ENCODE measurements at regions not wholly inside any gene's neighbourhood (a gene's known extent, or its start where the extent isn't known, plus 50 kb on each side); places are given as distances from the start of the nearest gene placed in this dataset.

DNA sequence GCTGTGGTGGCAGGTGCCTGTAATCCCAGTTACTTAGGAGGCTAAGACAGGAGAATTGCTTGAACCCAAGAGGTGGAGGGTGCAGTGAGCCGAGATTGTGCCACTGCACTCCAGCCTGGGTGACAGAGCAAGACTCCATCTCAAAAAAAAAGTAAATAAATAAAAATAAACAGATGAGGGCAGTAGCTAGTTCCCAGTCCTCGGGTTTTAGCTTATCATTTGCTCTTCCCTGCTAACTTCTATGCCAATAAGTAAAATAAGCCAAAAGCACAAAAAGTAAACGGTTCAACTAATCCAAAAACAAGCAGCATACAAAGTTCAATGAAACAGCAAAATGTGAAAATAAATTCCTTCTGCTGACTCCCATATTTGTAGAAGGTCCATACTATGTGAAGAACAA is 133.0 kb upstream of the TMCC3 start:
- no peak for DNase-seq (ENCODE audit: low read depth in 2 of 2)

DNA sequence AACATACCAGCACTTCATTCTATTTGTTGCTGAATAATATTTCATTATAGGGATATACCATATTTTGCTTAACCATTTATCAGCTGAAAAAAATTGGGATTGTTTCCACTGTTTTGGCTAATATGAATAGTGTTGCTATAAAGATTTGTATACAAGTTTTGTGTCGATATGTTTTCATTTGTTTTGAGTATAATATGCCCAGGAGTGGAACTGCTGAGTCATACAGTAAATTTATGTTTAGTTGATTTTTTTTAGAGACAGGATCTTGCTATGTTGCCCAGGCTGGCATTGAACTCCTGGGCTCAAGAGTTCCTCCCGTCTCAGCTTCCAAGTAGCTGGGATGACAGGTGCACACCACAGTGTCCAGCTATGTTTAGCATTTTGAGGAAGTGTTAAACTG is 131.5 kb upstream of the TMCC3 start:
- no peak for DNase-seq (ENCODE audit: low read depth in 2 of 2)

DNA sequence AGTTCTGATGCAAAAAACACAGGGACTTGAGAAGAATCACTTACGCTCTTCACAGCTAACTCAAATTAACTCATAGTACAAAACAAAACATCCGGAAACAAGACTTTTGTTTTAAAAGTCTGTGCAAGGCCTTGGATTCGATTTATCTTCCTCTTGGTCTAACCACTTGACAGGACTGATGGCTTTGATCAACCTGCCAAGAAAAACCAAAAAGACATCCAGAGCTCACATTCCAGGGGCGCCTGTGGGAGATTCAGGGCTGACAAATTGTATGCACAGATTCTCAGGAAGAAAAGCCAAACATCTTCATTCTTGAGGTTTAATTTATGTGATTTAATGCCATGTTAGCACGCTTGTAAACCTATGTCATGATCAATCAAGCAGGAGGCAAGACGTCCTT is 129.1 kb upstream of the TMCC3 start:
- DNase-seq (ENCODE audit: low read depth in 2 of 2), result no peak

DNA sequence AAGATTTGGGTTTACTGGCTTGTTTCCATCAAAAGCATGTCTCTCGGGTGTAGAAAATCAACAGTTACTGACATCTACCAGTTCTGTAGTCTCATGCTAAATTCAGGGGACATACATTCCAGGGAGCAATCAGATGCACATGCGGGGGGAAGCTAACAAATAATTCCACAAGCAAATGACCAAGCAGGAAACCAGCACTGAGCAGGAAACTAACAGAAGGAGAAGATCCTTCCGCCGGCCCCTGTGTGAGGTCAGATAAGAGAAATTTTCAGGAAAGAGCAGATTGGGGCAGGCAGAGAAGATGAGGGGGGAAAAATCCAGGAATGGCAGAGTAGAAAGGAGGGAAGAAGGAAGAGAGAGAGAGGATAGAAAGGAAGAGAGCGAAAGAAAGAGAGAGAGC is 127.6 kb upstream of the TMCC3 start:
- DNase-seq (ENCODE audit: low read depth in 2 of 2), result no peak

DNA sequence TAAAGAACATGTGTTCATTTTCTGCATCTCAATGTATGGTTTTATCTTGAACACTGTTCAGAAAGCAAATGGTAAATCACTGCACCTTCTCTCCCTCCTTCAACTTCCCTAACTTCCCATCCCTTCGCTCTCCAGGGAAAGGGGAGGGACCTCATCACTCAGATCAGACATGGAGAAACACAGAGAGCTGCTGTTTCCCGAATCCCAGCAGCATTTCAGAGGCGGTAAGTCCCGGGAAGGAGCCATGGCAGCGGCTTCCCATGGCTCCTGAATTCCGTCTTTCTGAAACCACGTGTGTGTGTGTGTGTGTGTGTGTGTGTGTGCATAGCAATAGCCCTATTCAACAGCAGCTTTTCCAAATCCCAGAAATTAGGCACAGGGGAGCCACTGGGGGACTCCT is 125.4 kb upstream of the TMCC3 start:
- no peak for DNase-seq (ENCODE audit: low read depth in 2 of 2)

DNA sequence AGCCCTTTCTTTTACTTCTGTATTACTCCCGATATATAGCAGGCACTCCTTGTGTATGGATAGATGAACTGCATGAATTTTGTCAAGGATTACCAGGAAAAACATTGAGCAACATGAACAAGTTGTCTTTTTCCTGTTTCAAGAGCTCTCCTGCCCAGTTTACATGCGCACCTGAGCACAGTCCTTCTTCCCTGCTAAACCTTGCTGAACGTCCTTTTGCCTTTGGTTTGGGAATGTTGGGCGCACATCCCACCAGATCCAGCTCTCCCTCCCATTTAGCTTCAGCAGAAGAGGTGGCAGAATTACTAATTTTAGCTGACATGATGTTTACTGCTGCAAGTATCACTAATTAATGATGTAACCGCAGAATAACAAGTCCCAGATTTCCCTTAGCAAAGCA is 121.4 kb upstream of the TMCC3 start:
- DNase-seq (ENCODE audit: low read depth in 2 of 2), result no peak

DNA sequence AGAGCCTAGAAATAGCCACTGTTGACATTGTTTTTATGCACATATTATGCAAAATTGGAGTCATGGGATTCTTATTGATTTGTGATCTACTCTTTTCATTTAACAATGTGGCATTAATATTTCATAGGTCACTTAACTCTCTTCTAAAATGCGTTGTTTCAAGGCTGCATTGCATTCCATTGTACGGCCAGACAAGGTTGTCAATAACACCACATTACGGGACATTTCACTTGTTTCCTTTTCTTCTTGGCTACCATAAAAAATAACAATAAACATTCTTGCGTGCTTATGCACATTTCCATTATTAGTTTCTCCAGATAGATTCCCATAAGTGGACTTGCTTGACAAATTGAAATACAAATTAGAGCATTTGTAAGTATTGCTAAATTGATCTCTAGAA is 120.8 kb upstream of the TMCC3 start:
- DNase-seq (ENCODE audit: low read depth in 2 of 2), result no peak

DNA sequence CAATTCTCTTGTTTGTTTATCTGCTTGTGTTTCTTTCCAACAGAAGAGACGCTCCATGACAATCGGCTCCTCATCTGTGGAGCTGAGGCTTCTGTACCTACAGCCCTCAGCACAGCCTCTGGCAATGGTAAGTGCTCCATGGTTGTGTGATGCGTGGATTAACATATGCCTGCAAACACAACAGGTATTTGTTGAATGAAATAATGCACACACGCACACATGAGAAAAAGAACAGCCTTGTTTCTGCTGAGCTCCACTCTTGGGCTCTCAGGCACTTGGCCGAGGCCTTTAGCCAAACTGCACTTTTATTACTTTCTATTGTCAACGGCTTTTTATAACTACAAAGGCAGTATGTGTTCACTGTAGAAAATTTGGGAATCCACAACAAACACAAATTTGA is 120.4 kb upstream of the TMCC3 start:
- DNase-seq (ENCODE audit: low read depth in 2 of 2), result no peak

DNA sequence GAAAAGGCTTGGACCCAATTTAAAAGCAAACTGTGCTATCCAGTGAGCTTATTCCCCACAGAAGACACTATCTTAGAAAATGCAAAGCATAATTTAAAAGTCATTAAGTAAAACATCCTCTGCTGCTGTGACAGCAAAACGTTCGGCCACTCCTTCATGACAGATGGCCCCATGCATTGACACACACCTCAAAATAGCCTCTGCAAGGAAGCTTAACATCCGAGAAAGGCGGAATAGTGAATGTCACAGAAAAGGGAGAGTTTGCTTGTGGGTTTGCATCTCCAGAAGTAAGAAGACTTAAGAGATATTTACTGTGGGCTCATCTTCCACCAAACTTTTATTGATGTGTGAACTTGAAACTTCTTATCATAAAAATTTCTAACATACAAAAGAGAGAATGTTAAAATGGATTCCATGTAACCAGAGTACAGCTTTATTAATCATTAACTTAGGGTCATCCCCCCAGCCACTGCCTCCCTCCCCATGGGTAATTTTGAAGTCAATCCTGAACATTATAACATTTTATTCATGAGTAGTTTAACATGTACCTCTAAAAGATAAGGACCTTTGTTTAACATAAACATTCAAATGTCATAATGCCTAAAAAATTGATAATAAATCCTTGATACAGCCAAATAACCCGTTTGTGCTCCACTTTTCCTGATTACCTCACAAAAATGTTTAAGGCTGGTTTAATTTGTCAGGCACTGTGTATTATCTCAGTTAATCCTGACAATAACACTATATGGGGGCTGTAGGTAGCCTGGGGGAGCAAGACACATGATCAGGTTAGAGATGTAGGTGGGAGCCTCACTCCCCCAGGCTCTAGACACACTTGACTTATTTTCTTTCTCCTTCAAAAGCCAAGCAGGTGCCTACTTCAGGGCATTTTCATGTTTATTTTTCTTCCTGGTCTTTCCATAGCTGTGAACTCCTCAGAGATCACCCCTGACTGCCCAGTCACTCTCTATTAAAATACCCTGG is 119.7 kb upstream of the TMCC3 start:
- DNase-seq (ENCODE audit: low read depth in 2 of 2), result no peak

DNA sequence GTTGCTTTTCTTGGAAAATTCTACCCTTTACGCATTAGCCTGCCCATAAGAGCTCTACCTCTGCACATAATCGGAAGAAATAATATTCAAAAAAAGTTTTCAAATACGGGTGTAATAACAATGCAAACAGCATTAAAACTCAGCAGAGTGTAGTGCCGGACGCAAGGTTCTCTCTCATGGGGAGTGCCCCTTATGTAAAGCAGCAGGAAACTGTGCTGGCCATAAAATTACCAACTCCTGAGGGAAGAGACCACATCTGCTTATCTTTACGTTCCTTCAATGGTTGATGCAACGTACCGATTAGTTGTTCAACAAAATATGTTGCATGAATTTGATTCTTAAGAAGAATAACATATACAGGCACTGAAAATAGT is 118.7 kb upstream of the TMCC3 start:
- no peak for DNase-seq (ENCODE audit: low read depth in 2 of 2)

DNA sequence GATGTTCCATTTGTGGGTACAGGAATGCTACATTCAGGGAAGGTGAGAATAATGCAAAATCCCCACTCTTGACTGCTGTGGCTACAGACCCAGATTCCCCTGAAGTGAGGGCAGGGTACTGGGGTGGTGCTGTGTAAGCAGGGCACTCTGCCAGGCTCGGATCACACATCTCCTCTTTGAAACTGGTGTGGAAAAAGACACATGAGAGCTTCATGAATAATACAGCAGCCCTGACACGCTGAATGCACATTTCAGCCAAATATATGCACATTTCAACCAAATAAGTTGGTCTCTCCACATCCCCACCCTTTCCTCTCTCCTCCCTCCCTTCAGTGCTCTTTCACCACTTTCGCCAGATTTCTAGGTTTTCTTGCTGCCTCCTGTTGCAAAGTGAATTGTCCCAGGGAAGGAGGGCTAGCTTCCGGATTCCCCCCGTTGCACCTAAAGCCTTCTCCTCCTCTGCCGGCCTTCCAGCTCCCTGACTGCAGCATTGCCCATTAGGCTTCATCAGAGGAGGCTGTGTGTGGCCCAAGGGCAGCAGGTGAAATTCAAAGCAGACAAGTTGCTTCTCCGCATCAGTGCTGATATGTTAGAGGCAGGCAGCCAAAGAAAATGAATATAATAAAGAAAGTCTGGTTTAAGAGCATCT is 118.2 kb upstream of the TMCC3 start:
- no peak for DNase-seq (ENCODE audit: low read depth in 2 of 2)

DNA sequence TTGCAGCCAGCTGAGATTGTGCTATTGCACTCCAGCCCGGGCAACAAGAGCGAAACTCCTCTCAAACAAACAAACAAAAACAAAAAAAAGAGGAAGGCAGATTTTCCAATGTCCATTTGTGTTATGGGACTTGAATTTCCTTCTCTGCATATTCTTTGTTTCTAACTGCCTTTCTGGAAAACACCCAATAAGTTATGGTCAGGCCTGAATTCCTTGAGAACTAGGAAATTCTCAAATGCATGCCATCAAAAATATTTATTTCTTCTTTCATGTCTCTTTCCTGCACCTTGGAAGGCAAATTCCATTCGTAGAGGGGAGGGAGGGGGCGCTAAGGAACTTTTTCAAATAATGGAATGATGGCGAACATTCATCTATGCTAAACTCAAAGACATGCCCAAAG is 117.6 kb upstream of the TMCC3 start:
- DNase-seq (ENCODE audit: low read depth in 2 of 2), result no peak

DNA sequence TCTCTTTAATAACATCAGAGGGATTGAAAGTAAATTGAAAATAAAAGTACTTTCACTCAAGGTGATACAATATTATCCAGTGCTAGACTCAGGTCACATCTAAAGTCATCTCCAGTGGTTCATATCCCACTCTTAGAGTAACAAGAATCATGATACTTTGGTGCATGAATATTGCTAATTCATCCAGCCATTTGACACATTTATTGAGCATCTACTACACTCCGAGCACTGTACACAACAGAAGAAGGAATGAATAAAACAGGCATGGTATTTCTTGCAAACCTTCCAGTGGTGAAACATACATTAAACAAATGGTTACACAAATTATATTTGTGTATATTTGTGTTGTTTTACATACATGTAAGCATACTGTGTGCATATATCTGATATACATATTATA is 116.0 kb upstream of the TMCC3 start:
- DNase-seq (ENCODE audit: low read depth in 2 of 2), result no peak

DNA sequence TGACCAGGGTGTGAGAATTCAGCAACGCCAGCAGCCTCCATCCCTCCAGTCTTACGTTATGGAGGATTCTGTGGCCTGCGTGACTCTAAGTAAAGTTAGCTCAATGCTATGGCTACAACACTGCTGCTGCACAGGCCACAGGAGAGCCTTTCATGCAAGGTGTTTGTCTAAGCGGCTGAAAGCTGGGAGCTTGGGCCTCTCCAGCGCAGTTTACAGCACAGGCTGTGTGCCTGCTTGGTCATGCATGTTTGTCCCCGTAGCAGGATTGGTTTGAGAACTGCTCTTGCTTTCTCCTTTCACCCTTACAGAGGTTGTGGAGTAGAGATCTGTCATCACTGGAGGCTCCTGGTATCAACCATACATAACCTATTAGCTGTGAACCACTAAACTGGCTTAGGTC is 113.1 kb upstream of the TMCC3 start:
- no peak for DNase-seq (ENCODE audit: low read depth in 2 of 2)

DNA sequence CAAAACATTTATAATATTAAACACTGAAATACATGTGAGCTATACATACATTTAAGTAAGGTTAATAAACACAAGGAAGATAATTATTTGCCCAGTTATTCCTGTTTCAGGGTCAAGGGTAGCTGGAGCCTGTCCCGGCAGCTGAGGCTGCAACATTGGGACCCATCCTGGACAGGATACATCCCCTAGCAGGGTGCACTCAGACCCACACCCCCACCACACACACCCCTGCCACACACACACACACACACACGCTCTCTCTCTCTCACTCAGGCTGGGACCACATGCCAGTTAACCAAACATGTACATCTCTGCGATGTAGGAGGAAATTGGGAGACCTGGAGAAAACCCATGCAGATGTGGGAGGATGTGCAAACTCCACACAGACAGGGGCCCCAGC is 112.6 kb upstream of the TMCC3 start:
- DNase-seq (ENCODE audit: low read depth in 2 of 2), result no peak

DNA sequence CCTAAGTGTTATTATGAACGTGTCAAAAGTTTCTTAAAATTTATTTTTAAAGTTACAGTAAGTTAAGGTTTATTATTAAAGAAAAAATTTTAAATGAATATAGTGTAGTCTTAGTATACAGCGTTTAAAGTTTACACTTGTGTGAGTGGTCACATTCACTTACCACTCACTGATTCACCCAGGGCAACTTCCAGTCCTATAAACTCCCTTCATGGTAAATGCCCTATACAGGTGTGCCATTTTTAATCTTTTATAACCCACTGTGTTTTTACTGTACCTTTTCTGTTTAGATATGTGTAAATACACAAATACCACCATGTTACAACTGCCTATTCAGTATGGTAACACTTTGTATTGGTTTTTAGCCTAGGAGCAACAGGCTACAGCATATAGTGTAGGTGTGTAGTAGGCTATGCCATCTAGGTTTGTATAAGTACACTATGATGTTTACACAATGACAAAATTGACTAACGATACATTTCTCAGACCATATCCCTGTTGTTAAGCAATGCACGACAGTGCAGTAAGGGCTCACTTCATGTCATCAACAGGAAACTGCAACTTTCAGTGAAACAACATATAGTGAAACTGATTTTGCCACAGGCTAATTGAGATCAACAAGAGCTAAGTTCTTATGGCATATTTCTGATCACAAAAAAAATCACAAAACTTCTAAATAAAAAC is 112.0 kb upstream of the TMCC3 start:
- DNase-seq (ENCODE audit: low read depth in 2 of 2), result no peak

DNA sequence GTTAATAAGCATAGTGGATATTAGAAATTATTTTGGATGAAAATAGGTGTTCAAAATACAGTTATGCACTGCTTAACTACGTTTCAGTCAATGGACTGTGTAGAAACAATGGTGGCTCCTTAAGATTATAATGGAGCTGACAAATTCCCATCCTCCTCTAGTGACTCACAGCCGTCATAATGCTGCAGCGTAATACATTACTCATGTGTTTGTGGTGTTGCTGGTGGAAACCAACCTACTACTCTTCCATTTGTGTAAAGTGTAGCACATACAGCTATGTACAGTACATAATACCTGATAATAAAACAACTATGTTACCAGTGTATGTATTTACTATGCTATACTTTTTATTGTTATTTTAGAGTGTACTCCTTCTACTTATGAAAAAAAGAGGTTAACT is 111.2 kb upstream of the TMCC3 start:
- no peak for DNase-seq (ENCODE audit: low read depth in 2 of 2)

DNA sequence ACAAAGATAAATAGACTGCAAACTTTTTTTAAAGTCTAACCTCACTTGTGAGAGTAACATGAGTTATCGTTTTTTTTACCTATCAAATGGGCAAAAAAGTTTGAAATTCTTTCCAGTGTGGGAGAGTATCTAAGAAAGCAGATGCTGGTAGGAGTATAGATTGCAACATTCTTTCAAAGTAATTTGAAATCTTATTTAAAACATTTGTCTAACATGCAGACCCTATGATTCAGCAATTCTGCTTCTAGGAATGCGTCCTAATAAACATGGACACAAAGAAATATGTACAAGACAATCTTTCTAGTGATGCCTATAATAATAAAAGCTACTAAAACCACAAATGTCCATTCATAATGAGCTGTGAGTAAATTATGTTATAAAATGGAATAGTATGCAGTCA is 110.4 kb upstream of the TMCC3 start:
- DNase-seq (ENCODE audit: low read depth in 2 of 2), result no peak

DNA sequence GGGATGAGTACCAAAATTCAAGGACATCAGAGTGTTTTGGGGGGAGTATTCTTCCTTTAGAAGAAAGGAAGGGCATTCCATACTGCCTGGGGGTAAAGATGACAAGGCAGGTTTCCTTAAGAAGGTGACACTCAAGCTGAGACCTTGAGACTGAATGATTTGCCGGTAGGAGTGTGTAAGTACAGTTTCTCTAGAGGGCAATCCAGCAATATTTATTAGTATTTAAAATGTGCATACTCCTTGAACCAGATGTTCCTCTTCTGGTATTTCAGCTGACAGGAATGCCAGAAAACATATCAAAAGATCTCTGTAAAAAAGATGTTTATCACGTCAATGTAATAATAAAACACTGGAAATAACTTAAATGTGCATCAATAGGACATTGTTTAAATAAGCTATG is 106.4 kb upstream of the TMCC3 start:
- DNase-seq (ENCODE audit: low read depth in 2 of 2), result no peak

DNA sequence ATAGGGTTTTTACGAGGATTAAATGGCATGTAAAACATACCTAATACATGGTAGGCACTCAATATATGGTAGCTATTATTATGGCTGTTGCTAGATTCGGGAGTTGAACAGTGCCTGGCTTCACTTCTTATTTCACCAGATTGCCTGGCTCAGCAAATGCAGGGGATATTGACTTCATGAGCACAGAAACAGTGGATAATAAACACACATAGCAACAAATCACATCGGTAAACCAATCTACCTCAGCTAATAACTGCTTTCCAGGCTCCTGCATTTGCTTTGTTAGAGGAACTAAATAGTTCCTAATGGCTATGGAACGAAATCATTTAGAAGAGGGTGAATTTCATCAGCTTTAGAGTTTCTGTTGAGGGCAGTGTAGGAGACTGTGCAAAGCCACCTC is 105.2 kb upstream of the TMCC3 start:
- no peak for DNase-seq (ENCODE audit: low read depth in 2 of 2)

DNA sequence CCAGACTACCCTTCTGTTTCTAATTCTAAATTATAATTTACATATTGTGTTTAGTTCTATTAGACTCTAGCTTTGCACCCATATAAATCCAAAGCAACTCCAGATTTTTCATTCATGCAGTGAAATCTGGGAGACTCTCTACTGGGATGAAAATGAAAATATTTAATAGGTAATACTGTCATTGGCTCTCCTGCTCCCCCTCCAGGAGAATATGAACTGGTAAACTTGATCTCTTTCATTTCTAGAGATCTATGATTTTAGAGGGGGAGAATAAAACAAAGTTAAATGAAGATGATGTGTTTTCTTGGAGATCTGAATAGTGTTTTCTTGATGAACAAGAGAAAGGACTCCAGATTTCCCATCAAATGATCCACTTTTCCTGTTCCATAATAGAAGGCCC is 104.3 kb upstream of the TMCC3 start:
- no peak for DNase-seq (ENCODE audit: low read depth in 2 of 2)

DNA sequence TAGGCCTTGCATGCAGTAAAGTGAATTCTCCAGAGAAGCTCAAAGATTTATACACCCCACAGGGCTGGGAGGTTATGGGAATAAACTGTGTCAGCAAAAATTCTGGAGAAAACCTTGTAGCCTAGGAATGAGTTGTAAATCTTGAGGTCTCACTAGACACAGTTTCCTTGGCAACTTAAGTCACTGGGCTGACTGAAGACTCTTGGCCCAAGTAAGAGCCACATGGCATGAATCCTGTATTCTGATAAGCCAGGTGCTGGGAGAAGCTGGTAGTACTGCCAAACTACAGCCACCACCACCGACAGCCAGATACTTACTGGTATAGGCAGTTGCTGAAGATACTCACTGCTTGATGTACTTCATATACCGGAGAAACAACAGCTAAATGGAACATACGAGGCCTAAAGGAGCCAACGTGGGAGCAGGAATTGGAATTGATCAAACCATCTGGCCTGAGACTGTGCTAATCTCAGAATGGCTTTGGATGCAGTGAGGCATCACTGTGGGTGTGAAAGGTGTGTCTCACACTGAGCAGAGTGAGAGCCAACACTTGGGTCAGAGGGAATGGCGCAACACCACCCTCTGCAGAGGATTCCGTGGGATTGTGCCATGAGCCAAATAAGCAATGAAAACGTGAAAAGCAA is 102.8 kb upstream of the TMCC3 start:
- no peak for DNase-seq (ENCODE audit: low read depth in 2 of 2)
